GM19455 (cell line): ENCODE measurements at regions not wholly inside any gene's neighbourhood (a gene's known extent, or its start where the extent isn't known, plus 50 kb on each side); places are given as distances from the start of the nearest gene placed in this dataset.
"Not testable (repeated sequence)": the region's sequence is repeated elsewhere in the genome, so short reads cannot be mapped to it uniquely, and the experiment has no call there.

Source experiments
- ATAC-seq: cut with Tn5 transposase; IDR thresholded peaks from one replicate; pipeline ENCODE4 v1.9.1; 2021; ENCODE audit not compliant: unreplicated experiment

GRCh38 chr7:81074406-81074805, 155.6 kb upstream of the SEMA3C start:
- no peak for ATAC-seq

GRCh38 chr7:81073931-81074251, 155.0 kb upstream of the SEMA3C start:
- no peak for ATAC-seq

GRCh38 chr7:81070956-81071355, 152.1 kb upstream of the SEMA3C start:
- no peak for ATAC-seq

GRCh38 chr7:81066797-81067196, 147.9 kb upstream of the SEMA3C start:
- no peak for ATAC-seq

- ATAC-seq = no peak
These were observed 145.6 kb upstream of the SEMA3C start for GRCh38 chr7:81064426-81064825.

GRCh38 chr7:81062755-81063154, 143.9 kb upstream of the SEMA3C start:
- no peak for ATAC-seq

GRCh38 chr7:81057469-81057868, 138.6 kb upstream of the SEMA3C start:
- ATAC-seq = not testable (repeated sequence)

- ATAC-seq = no peak
These were observed 134.8 kb upstream of the SEMA3C start for GRCh38 chr7:81053623-81054022.

- no peak for ATAC-seq
These were observed 133.1 kb upstream of the SEMA3C start for GRCh38 chr7:81051811-81052413.

- ATAC-seq = no peak
These were observed 126.7 kb upstream of the SEMA3C start for GRCh38 chr7:81045491-81046030.

GRCh38 chr7:81042646-81043045, 123.8 kb upstream of the SEMA3C start:
- not testable (repeated sequence) for ATAC-seq

GRCh38 chr7:81040496-81040895, 121.6 kb upstream of the SEMA3C start:
- no peak for ATAC-seq

- no peak for ATAC-seq
These were observed 118.0 kb upstream of the SEMA3C start for GRCh38 chr7:81036871-81037270.

- ATAC-seq = no peak
These were observed 117.2 kb upstream of the SEMA3C start for GRCh38 chr7:81036057-81036456.

GRCh38 chr7:81031996-81032395, 113.1 kb upstream of the SEMA3C start:
- no peak for ATAC-seq

- no peak for ATAC-seq
These were observed 112.4 kb upstream of the SEMA3C start for GRCh38 chr7:81031243-81031642.

- no peak for ATAC-seq
These were observed 111.6 kb upstream of the SEMA3C start for GRCh38 chr7:81030472-81030871.

- ATAC-seq = no peak
These were observed 110.7 kb upstream of the SEMA3C start for GRCh38 chr7:81029511-81029910.

- ATAC-seq = no peak
These were observed 106.5 kb upstream of the SEMA3C start for GRCh38 chr7:81025360-81025759.

- ATAC-seq = no peak
These were observed 96.1 kb upstream of the SEMA3C start for GRCh38 chr7:81014908-81015307.

- no peak for ATAC-seq
These were observed 95.4 kb upstream of the SEMA3C start for GRCh38 chr7:81014266-81014665.

- ATAC-seq = no peak
These were observed 94.4 kb upstream of the SEMA3C start for GRCh38 chr7:81013083-81013817.

- ATAC-seq = no peak
These were observed 90.0 kb upstream of the SEMA3C start for GRCh38 chr7:81008901-81009300.
